ENCODE measurements at regions not wholly inside any gene's neighbourhood (a gene's known extent, or its start where the extent isn't known, plus 50 kb on each side); places are given as distances from the start of the nearest gene placed in this dataset.

DNA sequence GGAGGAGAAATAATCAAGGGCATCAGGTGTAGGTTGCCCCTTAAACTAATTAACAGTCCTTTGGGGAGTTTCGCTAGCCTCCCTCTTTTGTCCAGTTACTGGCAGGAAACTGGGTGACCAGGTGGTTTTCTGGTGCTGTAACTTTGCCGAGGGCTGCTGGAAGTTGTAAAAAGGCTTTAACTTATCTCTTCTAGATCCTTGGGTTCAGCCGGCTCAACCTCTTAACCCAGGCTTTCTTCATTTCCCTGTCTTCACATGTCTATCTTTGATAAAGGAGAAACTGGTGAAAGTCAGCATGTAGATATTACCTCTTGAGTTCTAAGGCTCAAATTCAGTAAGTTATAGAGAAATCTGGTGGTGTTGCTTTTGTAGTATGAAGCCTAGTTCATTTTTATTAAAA is 289.7 kb upstream of the NRIP1 start:
- TF ChIP-seq POLR2A (IDR thresholded peaks at IDR 0.05), result no peak
- TF ChIP-seq, protein P1, sequence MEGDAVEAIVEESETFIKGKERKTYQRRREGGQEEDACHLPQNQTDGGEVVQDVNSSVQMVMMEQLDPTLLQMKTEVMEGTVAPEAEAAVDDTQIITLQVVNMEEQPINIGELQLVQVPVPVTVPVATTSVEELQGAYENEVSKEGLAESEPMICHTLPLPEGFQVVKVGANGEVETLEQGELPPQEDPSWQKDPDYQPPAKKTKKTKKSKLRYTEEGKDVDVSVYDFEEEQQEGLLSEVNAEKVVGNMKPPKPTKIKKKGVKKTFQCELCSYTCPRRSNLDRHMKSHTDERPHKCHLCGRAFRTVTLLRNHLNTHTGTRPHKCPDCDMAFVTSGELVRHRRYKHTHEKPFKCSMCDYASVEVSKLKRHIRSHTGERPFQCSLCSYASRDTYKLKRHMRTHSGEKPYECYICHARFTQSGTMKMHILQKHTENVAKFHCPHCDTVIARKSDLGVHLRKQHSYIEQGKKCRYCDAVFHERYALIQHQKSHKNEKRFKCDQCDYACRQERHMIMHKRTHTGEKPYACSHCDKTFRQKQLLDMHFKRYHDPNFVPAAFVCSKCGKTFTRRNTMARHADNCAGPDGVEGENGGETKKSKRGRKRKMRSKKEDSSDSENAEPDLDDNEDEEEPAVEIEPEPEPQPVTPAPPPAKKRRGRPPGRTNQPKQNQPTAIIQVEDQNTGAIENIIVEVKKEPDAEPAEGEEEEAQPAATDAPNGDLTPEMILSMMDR (IDR thresholded peaks at IDR 0.05), result no peak

Measured in vagina (tissue), 2 donors.